T-helper 1 cell (primary cell): ENCODE measurements at regions not wholly inside any gene's neighbourhood (a gene's known extent, or its start where the extent isn't known, plus 50 kb on each side); places are given as distances from the start of the nearest gene placed in this dataset.
"Not testable (repeated sequence)": the region's sequence is repeated elsewhere in the genome, so short reads cannot be mapped to it uniquely, and the experiment has no call there.

Source experiments
- DNase-seq, 5 donors: peaks; one replicate each; pipeline ENCODE4 v3.0.0-alpha.2; 2012 to 2020

- DNase-seq, result no peak
These were observed 479.5 kb upstream of the IZUMO3 start for GRCh38 chr9:25025156-25025555.

GRCh38 chr9:25017779-25018178 is 472.1 kb upstream of the IZUMO3 start:
- no peak for DNase-seq

- no peak for DNase-seq
These were observed 464.4 kb upstream of the IZUMO3 start for GRCh38 chr9:25010027-25010662.

- no peak for DNase-seq
These were observed 458.0 kb upstream of the IZUMO3 start for GRCh38 chr9:25003686-25004085.

- DNase-seq, result no peak
These were observed 440.6 kb upstream of the IZUMO3 start for GRCh38 chr9:24986331-24986730.

- not testable (repeated sequence) for DNase-seq
These were observed 425.1 kb upstream of the IZUMO3 start for GRCh38 chr9:24970780-24971179.

GRCh38 chr9:24961762-24962161 is 416.1 kb upstream of the IZUMO3 start:
- DNase-seq, result no peak

GRCh38 chr9:24953070-24953469 is 407.4 kb upstream of the IZUMO3 start:
- no peak for DNase-seq

GRCh38 chr9:24939109-24939850 is 393.6 kb upstream of the IZUMO3 start:
- DNase-seq, result no peak

- no peak for DNase-seq
These were observed 390.4 kb upstream of the IZUMO3 start for GRCh38 chr9:24936117-24936516.

- no peak for DNase-seq
These were observed 387.1 kb upstream of the IZUMO3 start for GRCh38 chr9:24932785-24933184.

GRCh38 chr9:24931894-24932293 is 386.2 kb upstream of the IZUMO3 start:
- DNase-seq, result no peak

- DNase-seq, result no peak
These were observed 367.1 kb upstream of the IZUMO3 start for GRCh38 chr9:24912767-24913166.

GRCh38 chr9:24901319-24901718 is 355.6 kb upstream of the IZUMO3 start:
- DNase-seq, result no peak

- no peak for DNase-seq
These were observed 354.5 kb upstream of the IZUMO3 start for GRCh38 chr9:24900179-24900578.

- DNase-seq, result no peak
These were observed 353.8 kb upstream of the IZUMO3 start for GRCh38 chr9:24899463-24899862.

- no peak for DNase-seq
These were observed 352.1 kb upstream of the IZUMO3 start for GRCh38 chr9:24897826-24898225.

GRCh38 chr9:24881361-24881760 is 335.7 kb upstream of the IZUMO3 start:
- DNase-seq, result no peak

- no peak for DNase-seq
These were observed 333.9 kb upstream of the IZUMO3 start for GRCh38 chr9:24879591-24879990.

- not testable (repeated sequence) for DNase-seq
These were observed 310.9 kb upstream of the IZUMO3 start for GRCh38 chr9:24856601-24857000.

- no peak for DNase-seq
These were observed 300.7 kb upstream of the IZUMO3 start for GRCh38 chr9:24846248-24846912.

- DNase-seq, result no peak
These were observed 298.5 kb upstream of the IZUMO3 start for GRCh38 chr9:24844217-24844616.

- no peak for DNase-seq
These were observed 296.3 kb upstream of the IZUMO3 start for GRCh38 chr9:24841993-24842392.

- no peak for DNase-seq
These were observed 286.6 kb upstream of the IZUMO3 start for GRCh38 chr9:24832307-24832706.
